MM.1S (cell line): ENCODE measurements at regions not wholly inside any gene's neighbourhood (a gene's known extent, or its start where the extent isn't known, plus 50 kb on each side); places are given as distances from the start of the nearest gene placed in this dataset.

ENCODE experiments used
- CTCF ChIP-seq: fragments of 300-600 bp; sonication (generic); IDR thresholded peaks from 2 replicates; pipeline ENCODE4 v1.5.1; 2016; ENCODE audit warnings: antibody characterized with exemption, low read length, mixed read lengths
- EZH2 ChIP-seq: fragments of 300-600 bp; sonication (generic); optimal IDR thresholded peaks from 2 replicates; pipeline ENCODE3; 2017; ENCODE audit warnings: low read depth, mild to moderate bottlenecking, antibody characterized with exemption, low read length, mixed read lengths

- TF ChIP-seq EZH2 (no peak), CTCF (no peak)
Observed at GRCh38 chr13:100764937-100765336, 90.3 kb upstream of the TMTC4 start.
